CD4-positive, alpha-beta T cell treated with Interleukin-21 for 1 hour (primary cell): ENCODE measurements at regions not wholly inside any gene's neighbourhood (a gene's known extent, or its start where the extent isn't known, plus 50 kb on each side); places are given as distances from the start of the nearest gene placed in this dataset.

ENCODE experiments used
- DNase-seq: peaks from one replicate; pipeline ENCODE4 v3.0.0-alpha.2; 2020

GRCh38 chr2:88281302-88282217, 111.4 kb downstream of the THNSL2 start:
- no peak for DNase-seq

DNA sequence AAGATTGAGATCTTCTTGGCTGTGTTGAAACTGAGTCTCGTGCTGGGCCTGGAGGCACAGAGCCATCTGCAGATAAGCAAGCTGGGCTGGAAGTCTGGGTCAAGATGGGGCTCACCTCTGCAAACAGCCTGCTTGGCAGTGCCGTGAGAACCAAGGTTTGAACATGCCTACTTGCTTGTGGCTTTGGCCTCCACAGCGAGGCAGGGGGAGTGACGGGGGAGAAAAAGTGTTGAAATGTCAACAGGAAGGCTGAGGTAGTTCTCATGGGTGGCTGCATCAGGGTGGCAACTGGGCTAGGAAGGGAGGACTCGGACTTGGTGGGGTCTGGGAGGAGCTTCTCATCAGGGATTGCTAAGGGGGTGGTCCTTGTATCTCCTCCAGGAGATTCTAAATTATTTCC, 99.7 kb downstream of the THNSL2 start:
- DNase-seq, result peak; percentile 23

DNA sequence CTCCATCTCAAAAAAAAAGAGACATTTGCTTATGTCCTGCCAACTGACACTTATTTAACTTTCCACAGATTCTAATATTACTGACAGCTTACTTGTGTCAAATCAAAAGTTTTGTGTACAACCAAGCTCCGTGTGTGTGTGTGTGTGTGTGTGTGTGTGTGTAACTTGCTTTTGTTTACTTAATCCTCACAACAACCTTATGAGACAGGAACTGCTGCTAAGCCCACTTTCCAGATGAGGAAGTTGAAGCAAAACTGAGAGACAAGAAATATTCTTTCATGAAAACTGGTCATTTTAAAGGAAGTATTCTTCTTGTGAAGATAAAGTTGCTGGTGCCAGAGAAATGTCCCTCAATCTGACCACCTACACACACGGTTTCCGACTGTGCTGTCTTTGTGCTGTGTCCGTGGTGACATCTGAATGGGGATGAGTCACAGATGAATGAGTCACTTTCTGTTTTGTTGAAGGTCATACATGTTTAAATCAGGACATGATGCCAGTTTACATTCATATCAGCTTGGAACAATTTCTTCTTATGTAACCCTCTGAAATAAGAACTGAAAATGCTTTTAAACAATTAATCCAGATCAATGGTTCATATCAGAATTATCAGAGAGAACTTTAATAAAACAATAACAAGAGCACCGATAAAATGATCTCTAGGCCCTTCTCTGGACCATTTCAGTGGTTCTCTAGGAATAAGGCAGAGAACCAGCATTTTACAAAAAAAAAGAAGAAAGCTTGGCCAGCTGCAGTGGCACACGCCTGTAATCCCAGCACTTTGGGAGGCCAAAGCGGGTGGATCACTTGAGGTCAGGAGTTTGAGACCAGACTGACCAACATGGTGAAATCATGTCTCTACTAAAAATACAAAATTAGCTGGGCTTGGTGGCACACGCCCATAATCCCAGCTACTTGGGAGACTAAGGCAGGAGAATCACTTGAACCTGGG, 95.5 kb downstream of the THNSL2 start:
- DNase-seq, result peak; percentile 16

DNA sequence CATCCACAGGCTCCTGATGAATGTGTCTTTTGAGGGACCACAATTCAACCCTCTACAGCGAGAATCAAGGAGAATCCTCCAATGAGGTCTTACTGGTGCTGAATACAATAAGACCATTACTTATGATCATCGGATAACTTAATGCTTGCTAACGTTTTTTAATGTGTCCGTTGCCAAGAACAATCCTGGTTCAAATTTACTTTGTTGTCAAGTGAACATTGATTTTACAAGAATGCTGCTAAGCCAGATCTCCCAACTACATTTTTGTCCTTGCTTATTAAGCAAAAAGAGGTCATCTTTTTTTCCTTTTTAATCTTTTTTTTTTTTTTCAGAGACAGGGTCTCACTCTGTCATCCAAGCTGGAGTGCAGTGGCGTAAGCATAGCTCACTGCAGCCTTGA, 93.7 kb downstream of the THNSL2 start:
- DNase-seq, result no peak

DNA sequence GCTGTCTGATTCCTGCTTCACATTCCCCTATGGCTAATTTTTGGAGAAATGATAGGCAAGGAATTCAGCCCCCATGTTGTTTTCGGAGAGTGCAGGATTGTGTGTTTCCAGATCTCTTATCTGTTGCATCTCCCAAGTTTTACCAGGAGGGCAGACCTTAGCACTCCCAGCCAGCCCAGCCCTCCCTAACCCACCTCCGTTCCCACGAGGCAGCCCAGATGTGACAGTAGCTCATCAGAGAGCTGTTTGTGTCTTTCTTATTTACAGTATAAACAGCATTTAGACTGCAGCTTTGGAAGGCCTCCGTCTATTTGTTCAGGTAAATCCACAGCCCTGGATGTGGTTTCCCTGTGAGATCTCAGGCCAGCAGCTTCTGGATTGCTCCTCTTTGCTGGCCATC, 91.6 kb downstream of the THNSL2 start:
- DNase-seq, result no peak

DNA sequence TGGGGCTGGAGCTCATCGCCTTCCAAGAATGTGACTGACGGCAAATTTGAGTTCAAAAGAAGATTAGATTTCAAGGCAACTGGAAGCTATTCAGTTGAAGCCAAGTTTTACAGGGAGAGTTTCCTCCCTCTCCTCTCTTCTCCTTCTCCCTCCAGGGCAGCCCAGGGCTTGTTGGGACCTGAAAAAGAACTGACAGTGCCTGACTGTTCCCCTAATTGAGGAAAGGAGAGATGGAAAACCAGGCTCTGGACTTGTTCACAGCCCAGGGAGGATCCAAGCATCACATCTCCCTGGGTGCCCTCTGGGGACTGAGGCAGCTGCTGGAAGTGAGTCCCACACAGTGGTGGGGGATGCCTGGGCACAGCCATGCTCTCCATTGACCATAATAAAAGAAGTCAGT, 88.1 kb downstream of the THNSL2 start:
- DNase-seq, result no peak

GRCh38 chr2:88254437-88255091, 84.4 kb downstream of the THNSL2 start:
- no peak for DNase-seq

DNA sequence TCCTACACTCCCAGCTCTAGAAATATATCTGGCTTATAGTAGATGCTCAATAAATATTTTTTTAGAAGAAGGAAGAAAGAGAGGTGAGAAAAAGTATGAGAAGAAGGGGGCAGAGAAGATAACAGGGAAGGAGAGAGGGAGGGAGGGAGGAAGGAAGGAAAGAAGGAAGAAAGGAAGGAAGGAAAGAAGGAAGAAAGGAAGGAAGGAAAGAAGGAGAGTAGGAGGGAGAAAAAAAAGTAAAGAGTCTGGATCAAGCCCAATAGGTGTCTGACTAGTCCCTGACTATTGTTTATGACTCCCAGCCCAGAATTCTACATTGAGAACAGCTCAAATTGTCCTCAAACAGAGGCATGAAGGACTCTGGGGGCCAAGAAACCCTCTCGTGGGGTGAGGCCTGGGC, 83.9 kb downstream of the THNSL2 start:
- DNase-seq, result no peak

GRCh38 chr2:88253375-88253774, 83.2 kb downstream of the THNSL2 start:
- DNase-seq, result no peak

DNA sequence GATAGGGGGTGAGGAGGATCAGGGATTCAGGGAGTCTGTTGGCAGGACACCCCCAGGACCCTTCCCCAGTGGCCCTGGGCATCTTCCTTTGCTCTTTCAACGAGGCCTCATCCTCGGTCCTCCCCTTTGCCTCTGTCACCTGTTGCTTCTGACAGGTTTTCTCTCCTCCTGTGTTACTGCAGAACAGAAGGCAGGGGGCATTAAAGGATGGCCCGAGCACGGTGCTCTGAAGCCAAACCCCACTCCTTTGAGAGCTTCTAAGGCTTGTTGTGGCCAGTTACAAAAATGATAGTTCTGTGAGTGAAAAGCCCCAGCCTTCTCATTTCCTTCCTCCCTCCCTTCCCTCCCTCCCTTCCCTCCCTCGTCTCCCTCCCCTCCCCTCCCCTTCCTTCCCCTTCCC, 82.5 kb downstream of the THNSL2 start:
- DNase-seq, result no peak

GRCh38 chr2:88252111-88252510, 82.0 kb downstream of the THNSL2 start:
- DNase-seq, result no peak

DNA sequence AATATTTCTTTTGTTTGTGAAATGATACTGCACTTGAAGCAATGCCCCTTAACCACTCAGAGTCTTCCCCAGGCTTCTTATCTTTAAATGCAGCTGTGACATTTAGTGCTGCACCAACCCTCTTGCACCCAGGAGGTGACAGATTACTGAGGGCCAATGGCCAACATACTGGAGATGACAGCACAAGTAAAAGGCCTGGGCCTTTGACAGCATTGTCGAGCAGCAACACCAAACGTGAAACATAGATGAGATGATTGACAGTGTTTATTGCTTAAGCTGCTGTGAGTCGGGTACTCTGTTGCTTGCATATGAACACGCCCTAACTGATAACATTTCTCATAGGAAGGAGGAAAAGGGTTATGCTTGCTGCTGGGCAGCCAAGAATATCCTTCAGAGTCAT, 80.3 kb downstream of the THNSL2 start:
- DNase-seq, result no peak

DNA sequence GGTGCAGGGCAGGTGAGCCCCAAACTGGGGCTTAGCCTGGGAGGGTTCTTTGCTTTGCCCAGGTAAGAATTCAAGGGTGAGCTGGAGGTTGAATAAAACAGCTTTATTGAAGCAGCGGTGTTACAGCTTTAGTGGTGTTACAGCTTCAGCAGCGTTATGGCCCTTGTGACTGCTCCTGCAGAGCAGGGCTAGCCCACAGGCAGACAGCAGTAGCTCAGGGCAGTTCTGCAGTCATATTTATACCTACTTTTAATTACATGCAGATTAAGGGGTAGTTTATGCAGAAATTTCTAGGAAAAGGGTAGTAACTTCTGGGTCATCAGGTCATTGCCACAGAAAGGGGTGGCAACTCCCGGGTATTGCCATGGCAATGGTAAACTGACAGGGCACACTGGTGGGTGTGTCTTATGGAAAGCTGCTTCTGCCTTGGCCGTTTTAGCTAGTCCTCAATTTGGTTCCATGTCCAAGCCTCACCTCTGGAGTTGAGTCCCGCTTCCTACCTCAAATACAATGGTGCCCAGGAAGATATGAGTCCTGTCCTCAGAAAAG, 78.2 kb downstream of the THNSL2 start:
- no peak for DNase-seq

GRCh38 chr2:88247531-88247930, 77.4 kb downstream of the THNSL2 start:
- no peak for DNase-seq

GRCh38 chr2:88245109-88245508, 75.0 kb downstream of the THNSL2 start:
- no peak for DNase-seq

DNA sequence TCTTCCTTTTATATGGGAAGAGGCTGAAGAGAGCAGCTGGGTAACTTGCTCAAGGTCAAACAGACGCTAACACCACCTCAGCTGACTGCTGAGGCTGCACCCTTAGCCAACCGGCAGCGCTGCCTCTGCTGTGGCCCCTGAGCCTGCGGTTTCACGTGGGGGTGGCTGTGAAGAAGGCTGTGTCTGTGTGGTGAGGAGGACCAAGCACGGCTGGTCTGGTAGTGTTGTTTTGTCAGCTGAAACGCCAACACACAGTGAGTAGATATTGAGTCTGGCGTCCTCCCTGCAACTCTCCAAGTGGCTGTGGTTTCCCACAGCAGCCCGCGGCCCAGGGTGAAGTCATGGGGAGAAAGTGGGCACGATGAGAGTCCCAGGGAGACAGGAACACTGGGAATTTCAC, 69.6 kb downstream of the THNSL2 start:
- peak; percentile 45 for DNase-seq

GRCh38 chr2:88236666-88237065, 66.5 kb downstream of the THNSL2 start:
- DNase-seq, result no peak
